OCI-LY7 (cell line): ENCODE measurements at regions not wholly inside any gene's neighbourhood (a gene's known extent, or its start where the extent isn't known, plus 50 kb on each side); places are given as distances from the start of the nearest gene placed in this dataset.

Experiments
- CTCF ChIP-seq: fragments of 200-600 bp; sonication (generic); conservative IDR thresholded peaks from 2 replicates; pipeline ENCODE4 v1.5.1; 2014; ENCODE audit warnings: mild to moderate bottlenecking, antibody characterized with exemption, low read length, moderate library complexity, mixed read lengths
- EZH2phosphoT487 ChIP-seq: fragments of 200-600 bp; sonication (generic); IDR thresholded peaks from 2 replicates; pipeline ENCODE4 v1.6.1; 2018; ENCODE audit warnings: low read depth, borderline replicate concordance, mild to moderate bottlenecking, mixed run types, antibody characterized with exemption, low read length, moderate library complexity, mixed read lengths

GRCh38 chr5:53783624-53784228 lies 223.3 kb downstream of the NDUFS4 start:
- TF ChIP-seq CTCF (no peak), EZH2phosphoT487 (no peak)
